Calu3 (cell line): ENCODE measurements at regions not wholly inside any gene's neighbourhood (a gene's known extent, or its start where the extent isn't known, plus 50 kb on each side); places are given as distances from the start of the nearest gene placed in this dataset.
A peak's percentile ranks its signal among the peaks of the same experiment; 100 is the strongest.

Experiments used
- BruUV-seq: library from RNA; stranded (reverse); fragments of 400-500 nt; replicated peaks from 2 replicates; lab custom pipeline; 2021; lab: Mats Ljungman, UMichigan
- CTCF ChIA-PET: fragments of 300-600 bp; sonication (Branson Sonifier 250); formaldehyde crosslinking; loops from one replicate; lab custom pipeline; 2022; ENCODE audit warnings: antibody characterized with exemption; lab: Charles Lee
- DNase-seq: peaks from one replicate; pipeline ENCODE4 v3.0.0; 2022
- H3K27ac Mint-ChIP-seq: one replicate; pipeline ENCODE4 v1.8.0; 2022; ENCODE audit warnings: mixed read lengths; ENCODE audit not compliant: unreplicated experiment
- H3K27me3 Mint-ChIP-seq: one replicate; pipeline ENCODE4 v1.8.0; 2022; ENCODE audit warnings: mixed read lengths; ENCODE audit not compliant: unreplicated experiment
- H3K36me3 Mint-ChIP-seq: one replicate; pipeline ENCODE4 v1.8.0; 2022; ENCODE audit warnings: mild to moderate bottlenecking, moderate library complexity, mixed read lengths; ENCODE audit not compliant: insufficient read depth, unreplicated experiment
- H3K4me1 Mint-ChIP-seq: one replicate; pipeline ENCODE4 v1.8.0; 2022; ENCODE audit warnings: mild to moderate bottlenecking, low read depth, mixed read lengths; ENCODE audit not compliant: unreplicated experiment
- H3K4me3 Mint-ChIP-seq: one replicate; pipeline ENCODE4 v1.8.0; 2022; ENCODE audit warnings: mild to moderate bottlenecking, low read depth, moderate library complexity, mixed read lengths; ENCODE audit not compliant: unreplicated experiment
- H3K9me3 Mint-ChIP-seq: one replicate; pipeline ENCODE4 v1.8.0; 2022; ENCODE audit warnings: low read depth, mixed read lengths; ENCODE audit not compliant: unreplicated experiment
- CTCF ChIP-seq: fragments of 200-600 bp; IDR thresholded peaks from one replicate; pipeline ENCODE4 v1.8.0; 2022; ENCODE audit warnings: antibody characterized with exemption; ENCODE audit not compliant: unreplicated experiment
- intact Hi-C: fragments of 100-400 bp; cut with micrococcal nuclease; formaldehyde crosslinking; loops from one replicate; pipeline ENCODE4 v1.10.0; 2022; ENCODE audit not compliant: unreplicated experiment

GRCh38 chr13:31670831-31671617 lies 68.3 kb upstream of the RXFP2 start:
- no TSS peak for BruUV-seq
- H3K4me3 Mint-ChIP-seq, result no peak overlapping the region
- TF ChIP-seq CTCF, result no peak
- CTCF ChIA-PET, result no interaction called here
- peak overlapping the region; percentile 75 for H3K27ac Mint-ChIP-seq
- H3K4me1 Mint-ChIP-seq, result peaks cover 9% of the 10 kb centered on the region
- peaks cover 2% of the 10 kb centered on the region for H3K9me3 Mint-ChIP-seq
- no peak for DNase-seq
- H3K27me3 Mint-ChIP-seq, result no peaks in the 10 kb centered on the region
- intact Hi-C loops, result no loop called here
- peaks cover 5% of the 10 kb centered on the region for H3K36me3 Mint-ChIP-seq

DNA sequence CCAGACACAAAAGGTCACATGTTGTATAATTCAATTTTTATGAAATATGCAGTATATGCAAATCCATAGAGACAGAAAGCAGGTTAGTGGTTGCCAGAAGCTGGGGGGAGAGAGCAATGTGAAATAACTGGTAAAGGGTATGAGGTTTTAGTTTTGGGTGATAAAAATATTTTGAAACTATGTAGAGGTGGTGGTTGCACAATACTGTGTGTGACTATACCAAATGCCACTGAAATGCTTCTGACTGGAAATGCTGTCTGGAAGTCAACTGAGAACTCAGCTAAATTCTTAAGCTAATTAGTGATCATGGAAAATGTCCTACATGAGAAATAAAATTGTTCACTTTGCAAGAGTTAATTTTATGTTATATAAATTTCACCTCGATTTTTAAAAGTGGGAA lies 65.3 kb upstream of the RXFP2 start:
- TF ChIP-seq CTCF, result no peak
- peaks cover 9% of the 10 kb centered on the region for H3K4me1 Mint-ChIP-seq
- H3K27me3 Mint-ChIP-seq, result no peaks in the 10 kb centered on the region
- DNase-seq, result no peak
- CTCF ChIA-PET, result no interaction called here
- H3K27ac Mint-ChIP-seq, result no peak overlapping the region
- no peak overlapping the region for H3K4me3 Mint-ChIP-seq
- intact Hi-C loops, result no loop called here
- no peaks in the 10 kb centered on the region for H3K9me3 Mint-ChIP-seq
- no TSS peak for BruUV-seq
- H3K36me3 Mint-ChIP-seq, result peaks cover 5% of the 10 kb centered on the region

GRCh38 chr13:31675440-31675953 lies 63.8 kb upstream of the RXFP2 start:
- Mint-ChIP-seq H3K27ac (no peak overlapping the region), H3K36me3 (peaks cover 2% of the 10 kb centered on the region), H3K4me3 (no peak overlapping the region), H3K27me3 (no peaks in the 10 kb centered on the region), H3K9me3 (no peaks in the 10 kb centered on the region), H3K4me1 (peaks cover 9% of the 10 kb centered on the region)
- BruUV-seq, result no TSS peak
- no peak for TF ChIP-seq CTCF
- intact Hi-C loops, result no loop called here
- CTCF ChIA-PET, result no interaction called here
- DNase-seq, result no peak

GRCh38 chr13:31681133-31681532 lies 58.2 kb upstream of the RXFP2 start:
- no peak for DNase-seq
- CTCF ChIA-PET, result no interaction called here
- Mint-ChIP-seq H3K36me3 (no peaks in the 10 kb centered on the region), H3K9me3 (no peaks in the 10 kb centered on the region), H3K27ac (no peak overlapping the region), H3K4me3 (no peak overlapping the region), H3K27me3 (no peaks in the 10 kb centered on the region), H3K4me1 (no peaks in the 10 kb centered on the region)
- no peak for TF ChIP-seq CTCF
- intact Hi-C loops, result no loop called here
- BruUV-seq, result no TSS peak
